HepG2 (cell line): ENCODE measurements at regions not wholly inside any gene's neighbourhood (a gene's known extent, or its start where the extent isn't known, plus 50 kb on each side); places are given as distances from the start of the nearest gene placed in this dataset.

Experiments used
- ATAC-seq: fragments of 200-7000 bp; cut with Tn5 transposase; 3 replicates; pipeline ENCODE4 v1.9.1; 2020; ENCODE audit warnings: mild to moderate bottlenecking, moderate library complexity
- BruUV-seq: library from RNA; stranded (reverse); fragments of 400-500 nt; replicated peaks from 2 replicates; lab custom pipeline; 2021; lab: Mats Ljungman, UMichigan
- CTCF ChIA-PET: fragments of 300-600 bp; formaldehyde crosslinking; extraction: SDS; loops from one replicate; lab custom pipeline; 2021; ENCODE audit warnings: low total read pairs, inconsistent platforms, low intra/inter-chr PET ratio; lab: Yijun Ruan, JAX
- POLR2A ChIA-PET: fragments of 350-600 bp; sonication (Branson Sonifier 250); formaldehyde crosslinking; loops from one replicate; lab custom pipeline; 2020; ENCODE audit warnings: antibody characterized with exemption, inconsistent platforms; lab: Yijun Ruan, JAX
- DNase-seq: peaks from one replicate; pipeline ENCODE4 v3.0.0-alpha.2; 2015; ENCODE audit warnings: low spot score
- FAIRE-seq: peaks from 3 replicates; lab custom pipeline; 2011; peaks lifted over from hg19 to GRCh38; lab: Jason Lieb, UNC
- H2AFZ ChIP-seq: one replicate; pipeline ENCODE4 v1.6.1; 2011; ENCODE audit warnings: low read length, inconsistent platforms
- H3K27ac ChIP-seq: fragments of 300-600 bp; 3 replicates; pipeline ENCODE4 v1.8.0; 2011; ENCODE audit warnings: mixed run types, mild to moderate bottlenecking, mixed read lengths, low read length, inconsistent platforms; ENCODE audit not compliant: insufficient read depth; ENCODE audit errors: extremely low read length
- H3K27me3 ChIP-seq, 2 experiments: fragments of 200-600 bp in 1 of 2; 2 replicates in 1 of 2; 3 replicates in 1 of 2; pipeline versions ENCODE4 v1.6.0 to v1.8.0; 2011; ENCODE audit warnings: low read length in 2 of 2, mild to moderate bottlenecking in 2 of 2, moderate library complexity in 2 of 2, inconsistent platforms in 1 of 2; ENCODE audit not compliant: insufficient read depth in 2 of 2, control insufficient read depth in 1 of 2
- H3K36me3 ChIP-seq, 2 experiments: fragments of 200-600 bp in 1 of 2; replicated peaks in 1 of 2; 2 replicates in 1 of 2; 3 replicates in 1 of 2; pipeline versions ENCODE4 v1.5.1 to v1.8.0; 2011; ENCODE audit warnings: low read length in 2 of 2, inconsistent platforms in 1 of 2; ENCODE audit not compliant: insufficient read depth in 2 of 2, control insufficient read depth in 1 of 2
- H3K4me1 ChIP-seq: 2 replicates; pipeline ENCODE4 v1.5.1; 2012; ENCODE audit warnings: low read length, inconsistent platforms; ENCODE audit not compliant: insufficient read depth
- H3K4me2 ChIP-seq: 2 replicates; pipeline ENCODE4 v1.6.0; 2011; ENCODE audit warnings: low read depth, low read length, inconsistent platforms
- H3K4me3 ChIP-seq, 3 experiments: fragments of 200-600 bp in 1 of 3; sonication (generic), shearing (Covaris generic) in 1 of 3; replicated peaks in 1 of 3; 2 replicates each; pipeline ENCODE4 v1.5.1; 2011 to 2016; ENCODE audit warnings: low read length in 3 of 3, inconsistent platforms in 2 of 3, low read depth in 2 of 3, mild to moderate bottlenecking in 2 of 3, control low read depth in 1 of 3, mixed read lengths in 1 of 3; ENCODE audit not compliant: insufficient read depth in 1 of 3
- H3K79me2 ChIP-seq: one replicate; pipeline ENCODE4 v1.6.1; 2011; ENCODE audit warnings: low read length, inconsistent platforms; ENCODE audit not compliant: insufficient read depth
- H3K9ac ChIP-seq: 2 replicates; pipeline ENCODE4 v1.6.0; 2011; ENCODE audit warnings: mild to moderate bottlenecking, low read depth, low read length, inconsistent platforms; ENCODE audit not compliant: insufficient read depth
- H3K9me3 ChIP-seq: 2 replicates; pipeline ENCODE4 v1.5.1; 2012; ENCODE audit warnings: mild to moderate bottlenecking, low read length
- H4K20me1 ChIP-seq: 2 replicates; pipeline ENCODE4 v1.6.0; 2011; ENCODE audit warnings: inconsistent platforms, mild to moderate bottlenecking, low read length, moderate library complexity; ENCODE audit not compliant: insufficient read depth
- MYNN ChIP-seq: sonication (generic); formaldehyde crosslinking; IDR thresholded peaks from 2 replicates; pipeline ENCODE4 v1.4.0; 2020; ENCODE audit warnings: mild to moderate bottlenecking, low read depth, missing genetic modification reagents
- NCOA5 ChIP-seq: sonication (generic); formaldehyde crosslinking; IDR thresholded peaks from 2 replicates; pipeline ENCODE4 v1.4.0; 2020; ENCODE audit warnings: missing genetic modification reagents
- RAD21 ChIP-seq: fragments of 450-650 bp; formaldehyde crosslinking; IDR thresholded peaks from 2 replicates; pipeline ENCODE4 v1.5.0; 2020; ENCODE audit warnings: mild to moderate bottlenecking
- SALL1 ChIP-seq: sonication (generic); formaldehyde crosslinking; IDR thresholded peaks from 2 replicates; pipeline ENCODE4 v1.8.0; 2022; ENCODE audit warnings: mild to moderate bottlenecking, missing genetic modification reagents
- TARDBP ChIP-seq: sonication (generic); formaldehyde crosslinking; IDR thresholded peaks from 2 replicates; pipeline ENCODE4 v1.8.0; 2022; ENCODE audit warnings: mild to moderate bottlenecking, missing genetic modification reagents
- TBL1XR1 ChIP-seq: fragments of 150-350 bp; IDR thresholded peaks from 2 replicates; pipeline ENCODE4 v1.6.1; 2014; ENCODE audit warnings: borderline replicate concordance, low read length; ENCODE audit not compliant: partially characterized antibody
- ZNF343 ChIP-seq: sonication (generic); formaldehyde crosslinking; IDR thresholded peaks from 2 replicates; pipeline ENCODE4 v1.4.0; 2020; ENCODE audit warnings: mild to moderate bottlenecking, missing genetic modification reagents
- ZNF432 ChIP-seq: sonication (generic); formaldehyde crosslinking; IDR thresholded peaks from 2 replicates; pipeline ENCODE4 v1.5.0; 2020; ENCODE audit warnings: missing genetic modification reagents, mild to moderate bottlenecking, borderline replicate concordance
- ZNF644 ChIP-seq: IDR thresholded peaks from 2 replicates; pipeline ENCODE4 v1.6.1; 2016; ENCODE audit warnings: low read depth
- WGBS: methylation state at CpG from one replicate; pipeline ENCODE4 v1.1.6; 2017; ENCODE audit warnings: low lambda C conversion rate; 5-methylcytosine and 5-hydroxymethylcytosine counted together
- in situ Hi-C: cut with HindIII; loops from 2 replicates; pipeline ENCODE4 v1.10.0; 2017; ENCODE audit warnings: low pct_unique_long_range_greater_than_20kb; ENCODE audit not compliant: extremely low pct_ligation_motif_present
- intact Hi-C: fragments of 100-400 bp; cut with micrococcal nuclease; formaldehyde crosslinking; loops from one replicate; pipeline ENCODE4 v1.10.0; 2022; ENCODE audit not compliant: unreplicated experiment
- TF ChIP-seq, protein P1 (sequence below): sonication (generic); formaldehyde crosslinking; IDR thresholded peaks from 2 replicates; pipeline ENCODE4 v1.4.0; 2020; ENCODE audit warnings: missing genetic modification reagents, borderline replicate concordance
- TF ChIP-seq, protein P2 (sequence below): sonication (generic); formaldehyde crosslinking; IDR thresholded peaks from 2 replicates; pipeline ENCODE4 v1.4.0; 2020; ENCODE audit warnings: missing genetic modification reagents, borderline replicate concordance
- TF ChIP-seq, protein P3 (sequence below): sonication (generic); formaldehyde crosslinking; IDR thresholded peaks from 2 replicates; pipeline ENCODE4 v1.8.1; 2023; ENCODE audit warnings: mild to moderate bottlenecking, missing genetic modification reagents
- TF ChIP-seq, protein P4 (sequence below): sonication (generic); formaldehyde crosslinking; IDR thresholded peaks from 2 replicates; pipeline ENCODE4 v1.4.0; 2020; ENCODE audit warnings: missing genetic modification reagents, borderline replicate concordance
- TF ChIP-seq, protein P5 (sequence below): sonication (generic); formaldehyde crosslinking; IDR thresholded peaks from 2 replicates; pipeline ENCODE4 v1.4.0; 2020; ENCODE audit warnings: missing genetic modification reagents

DNA sequence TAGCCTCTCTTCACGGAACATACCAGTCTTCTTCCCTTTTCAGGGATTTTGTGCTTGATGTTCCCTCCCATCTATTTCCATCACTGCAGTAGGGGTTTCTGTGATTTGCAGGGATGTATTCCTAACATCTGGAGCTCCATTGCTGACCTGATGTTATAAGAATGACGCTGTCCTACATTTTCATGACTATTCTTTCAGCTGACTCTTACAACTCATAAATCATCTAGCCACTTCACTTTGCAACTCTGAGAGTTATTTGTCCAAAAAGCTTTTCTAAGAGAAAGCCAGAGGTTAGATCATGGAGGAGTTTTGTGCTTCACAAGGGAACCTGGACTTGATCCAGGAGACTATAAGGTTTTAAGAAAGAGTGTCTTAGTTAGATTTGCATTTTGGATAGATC lies 116.6 kb upstream of the FAR2 start:
- H3K9ac ChIP-seq, result no peak overlapping the region
- in situ Hi-C loops (no loop called here), intact Hi-C loops (no loop called here)
- no peaks in the 10 kb centered on the region for H3K4me1 ChIP-seq
- no TSS peak for BruUV-seq
- H2AFZ ChIP-seq, result no peak overlapping the region
- FAIRE-seq, result no peak
- no peaks in the 10 kb centered on the region for H3K36me3 ChIP-seq
- no peaks in the 10 kb centered on the region for H3K9me3 ChIP-seq
- 14% methylated on average over 2 of the region's 2 CpGs for WGBS
- DNase-seq, result no peak
- no peaks in the 10 kb centered on the region; a peak in 1 of 5 replicates for H3K27me3 ChIP-seq
- H3K79me2 ChIP-seq, result no peaks in the 10 kb centered on the region
- H4K20me1 ChIP-seq, result no peaks in the 10 kb centered on the region
- H3K4me2 ChIP-seq, result no peak overlapping the region
- no peak overlapping the region for H3K27ac ChIP-seq
- H3K4me3 ChIP-seq, result no peak overlapping the region
- POLR2A ChIA-PET, result no interaction called here
- CTCF ChIA-PET, result no interaction called here
- ATAC-seq, result no peak
- TF ChIP-seq TARDBP (CRISPR knock-in tag) (no peak), MYNN (CRISPR knock-in tag) (no peak), ZNF644 (CRISPR knock-in tag) (no peak), ZNF432 (CRISPR knock-in tag) (no peak), SALL1 (CRISPR knock-in tag) (no peak), TBL1XR1 (no peak), NCOA5 (CRISPR knock-in tag) (no peak), ZNF343 (CRISPR knock-in tag) (no peak), RAD21 (CRISPR knock-in tag) (no peak)
- TF ChIP-seq, protein P1, sequence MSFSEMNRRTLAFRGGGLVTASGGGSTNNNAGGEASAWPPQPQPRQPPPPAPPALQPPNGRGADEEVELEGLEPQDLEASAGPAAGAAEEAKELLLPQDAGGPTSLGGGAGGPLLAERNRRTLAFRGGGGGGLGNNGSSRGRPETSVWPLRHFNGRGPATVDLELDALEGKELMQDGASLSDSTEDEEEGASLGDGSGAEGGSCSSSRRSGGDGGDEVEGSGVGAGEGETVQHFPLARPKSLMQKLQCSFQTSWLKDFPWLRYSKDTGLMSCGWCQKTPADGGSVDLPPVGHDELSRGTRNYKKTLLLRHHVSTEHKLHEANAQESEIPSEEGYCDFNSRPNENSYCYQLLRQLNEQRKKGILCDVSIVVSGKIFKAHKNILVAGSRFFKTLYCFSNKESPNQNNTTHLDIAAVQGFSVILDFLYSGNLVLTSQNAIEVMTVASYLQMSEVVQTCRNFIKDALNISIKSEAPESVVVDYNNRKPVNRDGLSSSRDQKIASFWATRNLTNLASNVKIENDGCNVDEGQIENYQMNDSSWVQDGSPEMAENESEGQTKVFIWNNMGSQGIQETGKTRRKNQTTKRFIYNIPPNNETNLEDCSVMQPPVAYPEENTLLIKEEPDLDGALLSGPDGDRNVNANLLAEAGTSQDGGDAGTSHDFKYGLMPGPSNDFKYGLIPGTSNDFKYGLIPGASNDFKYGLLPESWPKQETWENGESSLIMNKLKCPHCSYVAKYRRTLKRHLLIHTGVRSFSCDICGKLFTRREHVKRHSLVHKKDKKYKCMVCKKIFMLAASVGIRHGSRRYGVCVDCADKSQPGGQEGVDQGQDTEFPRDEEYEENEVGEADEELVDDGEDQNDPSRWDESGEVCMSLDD (CRISPR knock-in tag), result no peak
- TF ChIP-seq, protein P2, sequence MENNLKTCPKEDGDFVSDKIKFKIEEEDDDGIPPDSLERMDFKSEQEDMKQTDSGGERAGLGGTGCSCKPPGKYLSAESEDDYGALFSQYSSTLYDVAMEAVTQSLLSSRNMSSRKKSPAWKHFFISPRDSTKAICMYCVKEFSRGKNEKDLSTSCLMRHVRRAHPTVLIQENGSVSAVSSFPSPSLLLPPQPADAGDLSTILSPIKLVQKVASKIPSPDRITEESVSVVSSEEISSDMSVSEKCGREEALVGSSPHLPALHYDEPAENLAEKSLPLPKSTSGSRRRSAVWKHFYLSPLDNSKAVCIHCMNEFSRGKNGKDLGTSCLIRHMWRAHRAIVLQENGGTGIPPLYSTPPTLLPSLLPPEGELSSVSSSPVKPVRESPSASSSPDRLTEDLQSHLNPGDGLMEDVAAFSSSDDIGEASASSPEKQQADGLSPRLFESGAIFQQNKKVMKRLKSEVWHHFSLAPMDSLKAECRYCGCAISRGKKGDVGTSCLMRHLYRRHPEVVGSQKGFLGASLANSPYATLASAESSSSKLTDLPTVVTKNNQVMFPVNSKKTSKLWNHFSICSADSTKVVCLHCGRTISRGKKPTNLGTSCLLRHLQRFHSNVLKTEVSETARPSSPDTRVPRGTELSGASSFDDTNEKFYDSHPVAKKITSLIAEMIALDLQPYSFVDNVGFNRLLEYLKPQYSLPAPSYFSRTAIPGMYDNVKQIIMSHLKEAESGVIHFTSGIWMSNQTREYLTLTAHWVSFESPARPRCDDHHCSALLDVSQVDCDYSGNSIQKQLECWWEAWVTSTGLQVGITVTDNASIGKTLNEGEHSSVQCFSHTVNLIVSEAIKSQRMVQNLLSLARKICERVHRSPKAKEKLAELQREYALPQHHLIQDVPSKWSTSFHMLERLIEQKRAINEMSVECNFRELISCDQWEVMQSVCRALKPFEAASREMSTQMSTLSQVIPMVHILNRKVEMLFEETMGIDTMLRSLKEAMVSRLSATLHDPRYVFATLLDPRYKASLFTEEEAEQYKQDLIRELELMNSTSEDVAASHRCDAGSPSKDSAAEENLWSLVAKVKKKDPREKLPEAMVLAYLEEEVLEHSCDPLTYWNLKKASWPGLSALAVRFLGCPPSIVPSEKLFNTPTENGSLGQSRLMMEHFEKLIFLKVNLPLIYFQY (CRISPR knock-in tag), result no peak
- TF ChIP-seq, protein P3, sequence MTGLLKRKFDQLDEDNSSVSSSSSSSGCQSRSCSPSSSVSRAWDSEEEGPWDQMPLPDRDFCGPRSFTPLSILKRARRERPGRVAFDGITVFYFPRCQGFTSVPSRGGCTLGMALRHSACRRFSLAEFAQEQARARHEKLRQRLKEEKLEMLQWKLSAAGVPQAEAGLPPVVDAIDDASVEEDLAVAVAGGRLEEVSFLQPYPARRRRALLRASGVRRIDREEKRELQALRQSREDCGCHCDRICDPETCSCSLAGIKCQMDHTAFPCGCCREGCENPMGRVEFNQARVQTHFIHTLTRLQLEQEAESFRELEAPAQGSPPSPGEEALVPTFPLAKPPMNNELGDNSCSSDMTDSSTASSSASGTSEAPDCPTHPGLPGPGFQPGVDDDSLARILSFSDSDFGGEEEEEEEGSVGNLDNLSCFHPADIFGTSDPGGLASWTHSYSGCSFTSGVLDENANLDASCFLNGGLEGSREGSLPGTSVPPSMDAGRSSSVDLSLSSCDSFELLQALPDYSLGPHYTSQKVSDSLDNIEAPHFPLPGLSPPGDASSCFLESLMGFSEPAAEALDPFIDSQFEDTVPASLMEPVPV (CRISPR knock-in tag), result no peak
- TF ChIP-seq, protein P4, sequence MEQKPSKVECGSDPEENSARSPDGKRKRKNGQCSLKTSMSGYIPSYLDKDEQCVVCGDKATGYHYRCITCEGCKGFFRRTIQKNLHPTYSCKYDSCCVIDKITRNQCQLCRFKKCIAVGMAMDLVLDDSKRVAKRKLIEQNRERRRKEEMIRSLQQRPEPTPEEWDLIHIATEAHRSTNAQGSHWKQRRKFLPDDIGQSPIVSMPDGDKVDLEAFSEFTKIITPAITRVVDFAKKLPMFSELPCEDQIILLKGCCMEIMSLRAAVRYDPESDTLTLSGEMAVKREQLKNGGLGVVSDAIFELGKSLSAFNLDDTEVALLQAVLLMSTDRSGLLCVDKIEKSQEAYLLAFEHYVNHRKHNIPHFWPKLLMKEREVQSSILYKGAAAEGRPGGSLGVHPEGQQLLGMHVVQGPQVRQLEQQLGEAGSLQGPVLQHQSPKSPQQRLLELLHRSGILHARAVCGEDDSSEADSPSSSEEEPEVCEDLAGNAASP (CRISPR knock-in tag), result no peak
- TF ChIP-seq, protein P5, sequence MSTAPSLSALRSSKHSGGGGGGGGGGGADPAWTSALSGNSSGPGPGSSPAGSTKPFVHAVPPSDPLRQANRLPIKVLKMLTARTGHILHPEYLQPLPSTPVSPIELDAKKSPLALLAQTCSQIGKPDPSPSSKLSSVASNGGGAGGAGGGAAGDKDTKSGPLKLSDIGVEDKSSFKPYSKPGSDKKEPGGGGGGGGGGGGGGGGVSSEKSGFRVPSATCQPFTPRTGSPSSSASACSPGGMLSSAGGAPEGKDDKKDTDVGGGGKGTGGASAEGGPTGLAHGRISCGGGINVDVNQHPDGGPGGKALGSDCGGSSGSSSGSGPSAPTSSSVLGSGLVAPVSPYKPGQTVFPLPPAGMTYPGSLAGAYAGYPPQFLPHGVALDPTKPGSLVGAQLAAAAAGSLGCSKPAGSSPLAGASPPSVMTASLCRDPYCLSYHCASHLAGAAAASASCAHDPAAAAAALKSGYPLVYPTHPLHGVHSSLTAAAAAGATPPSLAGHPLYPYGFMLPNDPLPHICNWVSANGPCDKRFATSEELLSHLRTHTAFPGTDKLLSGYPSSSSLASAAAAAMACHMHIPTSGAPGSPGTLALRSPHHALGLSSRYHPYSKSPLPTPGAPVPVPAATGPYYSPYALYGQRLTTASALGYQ (CRISPR knock-in tag), result no peak
